ENCODE measurements at regions not wholly inside any gene's neighbourhood (a gene's known extent, or its start where the extent isn't known, plus 50 kb on each side); places are given as distances from the start of the nearest gene placed in this dataset.

- TF ChIP-seq CTCF (IDR thresholded peaks at IDR 0.05) (no peak), POLR2A (IDR thresholded peaks at IDR 0.05) (no peak)
Measured at GRCh38 chr5:174220417-174220816, 174.9 kb downstream of the NSG2 start.
